Activated CD4-positive, alpha-beta T cell treated with anti-CD3 and anti-CD28 coated beads, Interleukin-2, amount 50 U/mL, for 48 hours (primary cell): ENCODE measurements at regions not wholly inside any gene's neighbourhood (a gene's known extent, or its start where the extent isn't known, plus 50 kb on each side); places are given as distances from the start of the nearest gene placed in this dataset.
A peak's percentile ranks its signal among the peaks of the same experiment; 100 is the strongest.

Source experiments
- DNase-seq, 2 experiments: peaks; one replicate each; pipeline ENCODE4 v3.0.0-alpha.2; 2020

DNA sequence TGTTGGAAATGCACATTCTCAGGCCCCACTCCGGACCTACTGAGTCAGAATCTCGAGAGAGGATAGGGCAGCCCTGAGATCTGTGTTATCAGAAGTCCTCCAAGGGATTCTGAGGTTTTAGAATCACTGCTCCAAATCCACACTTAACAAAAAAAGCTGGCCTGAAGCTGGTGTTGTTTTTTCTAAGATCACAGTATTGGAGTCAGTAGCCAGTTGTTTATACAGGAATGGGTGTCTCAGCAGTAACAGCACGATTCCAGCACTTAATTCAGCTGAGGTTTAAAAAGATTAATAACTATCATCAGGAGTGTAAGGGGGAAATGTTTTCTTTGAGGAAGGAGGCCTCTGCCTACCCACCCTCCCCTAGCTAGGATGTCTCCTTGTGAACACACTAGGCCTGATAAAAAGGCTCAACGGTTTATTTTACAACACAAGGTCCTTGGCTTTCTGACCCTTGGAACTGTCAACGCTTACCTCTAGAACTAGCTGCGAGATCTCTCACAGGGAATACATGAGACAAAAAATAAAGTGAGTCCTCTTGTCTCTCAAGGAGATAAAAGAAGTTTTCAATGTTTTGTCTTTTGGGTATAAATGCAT is 505.4 kb downstream of the CD83 start:
- DNase-seq, result no peak

DNA sequence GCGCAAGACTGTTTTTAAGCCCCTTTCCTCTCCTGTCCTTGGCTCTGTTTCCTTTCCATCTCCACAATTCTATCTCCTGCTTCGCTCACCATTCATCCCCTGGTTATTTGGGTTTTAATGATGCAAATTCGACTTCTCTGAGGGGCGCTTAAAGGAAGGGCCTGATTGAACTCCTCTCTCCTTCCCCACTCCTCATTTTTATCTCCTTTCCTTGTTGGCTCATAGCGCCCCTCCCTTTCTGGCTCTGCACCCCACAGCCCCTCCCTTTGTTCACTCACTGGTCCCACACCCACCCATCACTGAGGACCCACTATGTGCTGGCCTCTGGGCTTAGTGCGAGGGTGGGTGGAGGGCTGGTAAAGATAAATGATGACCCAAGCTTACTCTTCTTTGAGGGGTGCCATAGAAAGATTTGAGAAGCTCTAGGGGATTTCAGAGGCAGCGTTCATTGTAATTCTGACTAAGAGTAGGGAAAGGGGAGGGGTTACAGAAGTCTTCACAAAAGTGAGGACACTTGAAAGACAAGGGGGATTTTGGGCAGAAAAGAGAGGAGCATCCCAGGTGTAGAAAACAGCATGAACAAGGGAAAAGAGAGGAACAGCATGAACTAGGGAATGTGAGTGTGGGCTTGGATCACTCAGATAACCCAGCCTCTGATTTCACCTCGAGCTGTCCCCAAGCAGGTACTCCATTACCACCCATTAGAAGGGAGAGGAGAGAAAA is 507.8 kb downstream of the CD83 start:
- DNase-seq, result no peak

DNA sequence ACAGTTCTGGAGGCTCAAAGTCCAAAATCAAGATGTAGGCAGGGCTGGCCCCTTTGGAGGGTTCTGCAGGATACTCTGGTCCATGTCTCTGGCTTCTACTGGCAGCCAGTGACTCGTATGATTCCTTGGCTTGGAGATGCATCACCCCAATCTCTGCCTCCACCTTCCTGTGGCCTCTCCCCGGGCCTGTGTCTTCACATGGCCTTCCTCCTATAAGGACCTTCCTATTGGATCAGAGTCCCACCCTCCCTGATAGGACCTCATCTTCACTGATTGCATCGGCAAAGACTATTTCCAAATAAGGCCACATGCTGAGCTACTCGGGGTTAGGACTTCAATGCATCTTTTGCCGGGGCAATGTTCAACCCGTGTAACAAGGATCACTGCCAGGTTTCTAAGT is 509.0 kb downstream of the CD83 start:
- DNase-seq, result no peak

DNA sequence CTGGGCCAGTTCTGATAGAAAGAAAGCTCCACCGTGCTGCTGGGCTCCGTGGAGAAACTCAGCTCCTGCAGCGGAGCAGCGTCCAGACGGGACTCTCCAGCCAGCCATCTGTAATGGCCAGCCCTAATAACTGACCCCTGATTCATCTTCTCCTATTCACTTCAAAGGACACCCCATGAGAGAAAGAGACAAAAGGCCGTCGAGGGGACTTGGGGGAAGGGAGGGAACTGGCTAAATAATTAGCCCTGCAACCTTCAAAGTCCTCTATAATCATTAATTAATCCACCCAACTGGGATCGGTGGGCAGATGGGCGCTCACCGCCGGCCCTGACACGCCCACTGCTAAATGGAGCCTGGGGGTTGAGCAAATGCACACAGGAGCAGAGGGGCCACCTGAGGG is 512.4 kb downstream of the CD83 start:
- no peak for DNase-seq

DNA sequence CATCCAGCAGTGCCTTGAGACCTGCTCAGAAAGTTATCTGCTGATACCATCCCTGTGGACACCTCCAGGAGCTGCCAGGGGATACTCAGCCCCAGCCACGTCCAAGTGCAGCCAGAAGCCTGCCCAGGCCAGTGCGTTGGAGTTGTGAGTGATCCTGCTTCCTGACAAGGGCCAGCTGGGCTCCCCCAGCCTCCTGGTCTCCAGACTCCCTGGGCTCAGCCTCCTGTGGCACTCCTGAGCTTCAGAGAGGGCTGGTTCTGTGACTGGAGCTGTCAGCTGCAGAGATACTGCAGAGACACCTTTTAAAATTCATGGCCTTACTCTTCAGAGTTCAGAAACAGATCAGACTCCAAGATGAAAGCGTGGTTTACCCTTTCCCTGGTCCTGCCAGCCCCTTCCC is 515.9 kb downstream of the CD83 start:
- no peak for DNase-seq

DNA sequence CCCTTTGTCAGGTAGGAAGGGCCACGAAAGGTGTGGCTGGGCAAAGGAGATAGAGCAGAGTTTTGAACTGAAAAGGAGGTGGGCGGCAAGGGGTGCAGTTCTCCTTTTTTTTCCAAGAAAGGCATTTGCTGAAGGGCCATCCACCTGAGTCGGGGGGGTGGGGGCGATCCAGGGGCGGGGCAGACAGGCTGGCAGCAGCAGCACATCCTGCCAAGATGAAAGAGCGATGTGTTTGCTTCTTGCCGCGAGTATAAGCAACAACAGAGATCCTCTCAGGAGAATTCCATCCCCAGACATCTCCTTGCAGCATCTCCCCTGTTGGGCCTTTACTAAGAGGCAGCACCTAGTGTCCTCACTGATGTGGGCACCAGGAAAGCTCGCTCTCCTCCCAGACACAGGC is 516.5 kb downstream of the CD83 start:
- peak; percentile 16 to 24 for DNase-seq

DNA sequence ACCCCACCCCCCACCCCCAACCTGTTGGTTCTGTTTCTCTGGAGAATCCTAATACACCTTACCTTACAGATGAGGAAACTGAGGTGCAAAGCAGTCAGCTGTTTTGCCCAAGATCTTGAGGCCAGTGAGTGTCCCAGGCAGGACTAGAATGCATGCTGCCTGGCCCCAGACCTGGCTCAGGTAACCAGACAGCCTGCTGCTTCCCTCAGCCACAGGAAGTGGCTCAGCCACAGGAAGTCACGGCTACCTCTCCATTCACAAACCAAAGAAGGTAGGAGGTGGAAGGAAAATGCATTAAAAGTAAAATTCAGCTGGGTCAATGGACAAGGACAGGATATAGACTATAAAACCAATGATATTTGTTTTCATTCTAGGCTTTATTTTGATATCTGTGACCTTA is 517.6 kb downstream of the CD83 start:
- peak; percentile 30 to 50 for DNase-seq

DNA sequence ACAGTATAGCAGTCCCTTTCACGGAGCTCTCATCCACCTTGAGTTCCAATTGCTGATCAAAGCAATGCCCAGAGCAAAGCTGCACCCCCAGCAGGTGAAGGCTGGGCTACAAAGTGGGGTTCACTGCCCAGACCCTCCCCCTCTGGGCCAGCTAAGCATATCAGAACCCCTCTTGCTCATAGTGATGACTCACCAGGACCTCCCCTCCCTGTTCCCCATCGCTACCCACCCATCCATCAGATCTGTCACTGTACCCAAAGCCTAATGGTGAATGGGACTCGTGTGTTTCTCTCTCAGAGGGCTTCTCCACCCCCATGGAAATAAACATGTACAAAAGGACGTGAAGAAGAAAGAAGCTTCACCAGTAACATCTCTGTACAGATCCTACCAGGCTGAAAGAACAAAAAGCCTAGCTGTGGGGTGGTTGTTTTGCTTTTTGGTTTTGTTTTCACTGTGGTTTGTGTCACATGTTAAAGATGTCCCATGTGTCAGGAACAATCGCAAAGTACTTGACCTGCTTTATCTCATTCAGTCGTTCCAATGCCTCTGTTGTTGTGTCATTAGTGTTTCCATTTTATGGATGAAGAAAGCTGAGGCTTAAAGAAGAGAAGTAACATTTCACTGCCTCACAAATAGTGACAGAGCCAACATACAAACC is 518.5 kb downstream of the CD83 start:
- peak in 1 of 2 experiments; percentile 11 for DNase-seq

DNA sequence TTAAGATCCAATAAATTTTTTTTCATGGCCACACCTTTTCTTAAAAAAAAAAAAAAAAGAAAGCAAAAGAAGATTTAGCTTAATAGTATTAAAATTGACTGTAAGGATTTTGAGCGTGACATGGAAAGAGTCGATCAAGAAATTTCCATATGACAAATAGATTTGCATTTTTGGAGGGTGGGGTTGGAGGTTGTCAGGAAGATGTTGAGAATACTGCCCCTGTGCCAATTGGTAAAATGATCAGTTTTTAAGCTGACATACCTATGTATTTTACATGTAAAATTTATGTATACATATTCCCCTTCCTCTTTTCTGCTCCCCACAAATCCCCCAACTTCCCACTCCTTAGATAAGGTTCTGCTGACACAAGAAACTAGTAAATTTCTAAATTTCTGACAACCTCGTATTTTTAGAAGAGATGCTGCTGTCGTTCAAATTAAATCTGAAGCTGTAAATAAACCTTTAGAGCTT is 520.9 kb downstream of the CD83 start:
- DNase-seq, result no peak

DNA sequence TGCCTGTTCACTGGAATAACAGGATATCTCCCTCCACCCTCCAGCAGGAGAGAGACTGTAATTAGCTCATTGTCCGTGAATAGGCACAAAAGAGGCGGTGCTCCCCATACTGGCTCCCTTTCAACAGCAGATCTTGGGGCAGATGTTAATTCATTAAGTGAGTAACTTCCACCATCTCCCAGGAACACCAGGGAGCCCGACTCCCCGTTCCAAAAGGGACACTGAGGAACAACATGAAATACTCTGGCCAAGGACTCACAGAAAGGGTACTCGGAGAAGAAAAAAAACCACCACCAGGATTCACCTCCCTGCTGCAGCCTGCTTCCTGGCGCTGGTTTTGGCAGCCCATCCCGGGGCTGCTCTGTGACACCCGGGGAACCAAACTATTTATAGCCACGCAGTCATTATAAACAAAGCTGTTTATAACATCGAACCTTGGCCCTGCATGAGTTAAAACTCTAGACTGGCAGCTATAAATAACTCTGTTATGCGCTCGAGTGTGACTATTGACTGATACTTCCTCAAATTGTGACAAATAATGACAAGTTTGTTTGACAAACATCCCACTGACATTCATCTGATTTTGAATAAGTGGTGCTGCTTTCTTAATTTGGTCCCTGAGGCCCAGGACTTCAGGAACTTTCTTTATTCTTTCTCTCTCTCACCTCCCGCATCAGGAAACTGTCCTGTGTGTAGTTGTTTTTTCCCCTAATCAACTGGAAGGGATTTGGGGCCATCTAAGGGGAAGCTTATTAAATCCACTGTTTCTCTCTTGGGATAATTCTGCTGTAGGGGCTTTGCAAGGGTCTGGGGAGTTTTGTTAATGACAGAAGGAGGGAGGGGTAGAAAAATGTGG is 521.6 kb downstream of the CD83 start:
- no peak for DNase-seq

DNA sequence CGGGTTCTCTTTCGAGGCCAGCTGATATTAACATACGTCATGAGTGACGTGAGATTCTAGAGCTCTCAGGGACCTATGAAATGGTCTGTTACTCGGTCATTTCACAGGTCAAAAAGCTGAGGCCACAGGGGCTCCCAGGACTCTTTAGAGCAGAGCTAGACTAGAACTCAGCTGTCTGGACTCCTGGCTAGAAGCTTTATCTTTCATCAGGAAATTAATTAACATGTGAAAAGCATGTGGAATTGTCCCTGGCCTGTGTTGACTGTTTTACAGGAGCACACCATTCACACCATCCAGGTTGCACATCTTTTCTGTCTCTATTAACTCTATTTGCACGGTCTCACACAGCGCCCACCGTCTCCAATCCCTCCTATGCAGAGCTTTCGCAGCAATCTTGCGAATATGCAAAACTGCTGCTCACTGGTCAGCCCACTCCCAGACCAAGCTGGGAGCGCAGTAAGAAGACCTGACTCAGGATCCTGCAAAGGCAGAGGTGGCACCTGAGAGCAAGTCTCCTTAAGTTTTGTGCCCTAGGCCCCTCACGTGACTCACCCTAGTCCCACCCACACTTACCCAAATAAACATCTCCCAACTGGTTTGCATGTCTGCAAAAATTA is 522.5 kb downstream of the CD83 start:
- no peak for DNase-seq

DNA sequence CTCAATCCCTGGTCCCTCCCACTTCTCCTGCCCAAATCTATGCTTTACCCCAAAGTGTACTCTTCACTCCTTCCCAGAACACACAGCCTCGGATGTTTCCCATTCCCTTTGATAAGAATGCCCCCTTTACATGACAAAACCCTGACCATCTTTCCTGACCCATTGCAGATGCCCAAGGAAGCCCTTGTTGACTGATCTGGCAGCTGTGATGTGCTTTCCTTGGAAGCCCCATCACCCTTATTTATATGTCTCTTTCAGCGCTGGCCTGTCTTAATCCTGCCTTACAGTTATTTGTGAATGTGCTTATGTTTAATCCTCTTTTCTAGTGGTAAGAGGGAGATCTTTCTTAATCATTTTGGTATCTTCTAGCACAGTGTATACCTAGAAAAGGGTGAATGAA is 523.1 kb downstream of the CD83 start:
- no peak for DNase-seq

DNA sequence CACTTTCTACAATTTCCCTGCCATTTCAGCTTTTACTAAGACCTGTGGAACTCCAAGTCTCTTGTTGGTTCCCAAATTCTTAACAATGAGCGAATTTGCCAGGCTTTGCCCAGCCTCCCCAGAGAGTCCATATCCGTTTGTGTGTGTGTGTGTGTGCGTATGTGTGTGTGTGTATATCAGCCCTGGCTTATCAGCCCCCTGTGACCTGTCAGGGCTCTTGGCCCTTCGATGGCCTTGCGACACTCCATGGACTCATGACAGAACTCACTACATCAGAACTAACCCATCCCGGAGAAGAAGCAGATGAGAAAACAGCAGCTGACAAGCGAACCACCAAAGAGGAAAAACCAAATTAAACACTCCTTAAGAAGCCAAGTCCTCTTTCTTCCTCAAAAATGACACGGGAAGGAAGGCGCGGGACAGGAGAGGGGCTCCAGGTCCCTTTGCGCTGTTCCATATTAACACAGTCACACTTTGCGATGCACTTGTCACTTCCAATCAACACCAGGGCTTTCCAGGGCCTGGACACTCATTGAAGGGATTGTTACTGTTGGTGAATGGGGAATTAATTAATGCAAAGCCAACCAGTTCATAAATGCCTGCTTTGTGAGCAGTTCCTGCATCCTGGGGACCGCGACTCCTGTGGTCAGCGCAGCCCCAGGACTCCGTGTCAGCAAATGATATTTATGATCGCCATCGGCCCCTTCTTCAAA is 524.0 kb downstream of the CD83 start:
- no peak for DNase-seq

DNA sequence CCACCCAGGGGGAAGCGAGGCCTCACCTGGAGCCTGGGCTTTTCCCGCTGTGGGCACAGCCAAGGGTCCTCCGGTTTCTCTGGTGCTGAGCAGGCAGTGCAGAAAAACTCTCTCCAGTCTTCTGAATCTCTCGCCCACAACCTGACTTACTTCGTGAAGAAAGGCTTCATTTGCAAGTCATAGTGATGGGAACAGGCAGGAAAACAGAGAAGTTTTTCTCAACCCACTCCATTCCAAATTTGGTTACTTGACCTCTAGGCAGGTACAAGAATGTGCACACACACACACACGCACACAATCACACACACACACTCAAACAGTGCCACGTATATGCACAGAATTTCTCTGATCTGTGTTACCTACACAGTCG is 524.5 kb downstream of the CD83 start:
- DNase-seq, result no peak

DNA sequence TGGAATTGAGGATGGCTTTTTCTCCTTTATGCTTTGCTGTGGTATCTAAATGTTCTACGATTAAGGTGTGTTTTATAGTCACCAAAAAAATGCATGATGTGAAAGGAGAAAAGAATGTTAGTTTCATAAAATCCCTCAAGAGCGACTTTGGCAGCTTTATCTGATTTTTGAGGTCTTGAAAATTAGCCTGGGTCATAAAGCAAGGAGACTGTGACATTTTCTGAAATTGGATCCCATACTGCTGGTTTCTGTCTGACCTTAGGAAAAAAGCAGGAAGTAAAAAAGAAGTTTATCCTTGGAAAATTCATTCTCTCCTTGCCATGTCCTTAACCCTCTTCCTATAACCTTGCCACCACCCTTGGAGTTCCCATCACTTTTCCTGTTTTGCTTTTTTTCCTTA is 525.3 kb downstream of the CD83 start:
- no peak for DNase-seq

DNA sequence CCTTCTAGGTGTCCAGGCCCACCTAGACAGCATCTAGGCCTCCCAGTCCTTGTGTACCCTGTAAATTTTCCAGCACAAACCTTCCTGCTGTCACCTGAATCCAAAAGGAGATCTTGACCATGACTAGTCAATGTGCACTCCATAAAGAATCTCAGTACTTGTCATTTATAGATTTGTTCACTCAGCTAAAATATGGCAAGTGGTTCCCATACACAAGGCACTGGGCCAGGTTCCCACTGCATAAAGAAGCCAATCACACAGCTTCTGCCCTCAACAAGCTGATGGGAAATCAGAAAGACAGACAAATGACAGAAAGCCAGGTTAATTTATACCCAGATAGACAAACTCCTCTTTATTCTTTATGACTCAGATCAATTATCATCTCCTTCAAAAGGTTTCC is 526.8 kb downstream of the CD83 start:
- DNase-seq, result no peak

DNA sequence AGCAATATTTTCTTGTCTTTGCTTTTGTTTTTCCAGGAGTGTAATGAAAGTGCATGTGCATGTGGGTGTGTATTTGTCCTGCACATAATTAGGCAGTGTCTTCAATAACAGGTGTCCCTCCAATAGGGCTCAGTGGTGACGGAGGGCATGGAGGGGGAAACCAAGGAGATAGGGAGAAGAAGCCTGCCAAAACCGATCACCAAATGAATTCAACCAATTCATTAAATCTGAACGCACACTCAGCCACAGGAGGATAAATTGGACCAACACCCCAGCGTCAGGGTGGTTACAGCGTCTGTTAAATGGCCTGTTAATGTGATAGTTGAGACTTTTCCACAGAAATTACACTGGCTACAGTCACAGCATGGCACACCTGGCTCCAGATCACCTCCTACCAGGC is 527.6 kb downstream of the CD83 start:
- DNase-seq, result no peak

DNA sequence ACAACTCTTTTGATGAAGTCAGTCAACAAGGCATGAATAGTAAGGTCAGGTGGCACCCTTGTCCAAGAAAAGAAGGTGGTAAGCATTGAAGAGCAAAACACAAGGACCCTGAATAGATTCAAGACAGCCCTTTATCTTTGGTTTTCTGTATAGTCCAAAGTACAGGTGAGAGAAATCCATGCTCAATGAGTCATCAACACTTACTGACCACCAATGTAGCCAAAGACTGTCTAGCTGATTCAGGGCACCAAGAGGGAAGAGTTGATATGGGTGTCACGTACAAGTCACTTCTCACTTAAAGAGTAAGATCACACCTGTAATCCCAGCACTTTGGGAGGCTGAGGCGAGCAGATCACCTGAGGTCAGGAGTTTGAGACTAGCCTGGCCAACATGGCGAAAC is 528.3 kb downstream of the CD83 start:
- no peak for DNase-seq

DNA sequence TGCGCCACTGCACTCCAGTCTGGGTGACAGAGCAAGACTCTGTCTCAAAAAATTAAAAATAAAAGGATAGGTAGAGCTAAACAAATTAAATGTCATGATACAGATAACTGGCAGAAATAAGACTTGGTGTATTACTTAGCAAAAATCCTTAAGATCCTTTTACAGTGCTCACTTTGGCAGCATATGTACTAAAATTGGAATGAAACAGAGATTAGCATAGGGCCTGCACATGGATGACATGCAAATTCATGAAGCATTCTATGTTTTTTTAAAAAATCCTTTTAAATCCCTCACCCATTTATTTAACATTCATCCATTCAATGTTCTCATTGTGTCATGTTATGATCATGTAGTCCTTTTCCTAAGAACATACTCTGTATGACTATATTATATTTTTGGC is 528.8 kb downstream of the CD83 start:
- no peak for DNase-seq

DNA sequence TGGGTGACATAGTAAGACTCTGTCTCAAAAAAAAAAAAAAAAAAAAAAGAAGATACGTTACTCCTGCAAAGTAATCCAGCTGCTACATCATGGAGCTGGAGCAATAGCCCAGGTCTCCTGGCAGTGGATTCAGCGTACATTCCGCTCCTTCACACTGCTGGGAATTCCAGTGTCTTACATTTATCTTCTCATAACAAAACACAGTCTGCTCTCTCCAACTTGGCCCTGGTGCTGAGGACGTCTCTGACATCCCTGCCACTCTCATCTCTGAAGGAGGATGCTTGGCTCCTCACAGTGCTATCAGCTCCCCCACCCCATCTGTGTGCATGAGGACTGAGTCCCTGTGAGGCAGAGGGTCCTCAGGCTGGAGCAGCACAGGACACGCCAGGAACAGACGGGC is 529.8 kb downstream of the CD83 start:
- DNase-seq, result no peak

DNA sequence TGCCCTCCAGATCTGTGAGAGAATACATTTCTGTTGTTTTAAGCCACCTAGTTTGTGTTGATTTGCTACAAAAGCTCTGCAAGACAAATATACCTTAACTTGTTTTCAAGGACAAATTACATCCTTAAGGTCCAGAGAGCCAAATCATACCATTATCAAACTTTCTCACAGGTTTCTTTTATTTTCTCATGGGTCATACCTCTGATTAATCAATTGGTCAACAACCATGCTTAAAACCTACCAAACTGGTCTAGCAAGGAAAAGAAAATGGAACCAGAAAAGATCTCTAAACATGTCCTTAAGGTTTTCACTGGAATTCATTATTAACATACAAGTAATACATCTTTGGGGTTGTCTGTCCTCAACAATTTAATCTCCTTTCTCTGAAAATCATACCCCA is 535.0 kb downstream of the CD83 start:
- no peak for DNase-seq
